Thyroid gland (tissue), 4 donors: ENCODE measurements at regions not wholly inside any gene's neighbourhood (a gene's known extent, or its start where the extent isn't known, plus 50 kb on each side); places are given as distances from the start of the nearest gene placed in this dataset.

Experiments used
- POLR2A ChIP-seq, 2 donors: fragments of 450-650 bp; IDR thresholded peaks; one replicate each; pipeline ENCODE4 v1.6.1; 2017; ENCODE audit warnings: antibody characterized with exemption in 2 of 2, mild to moderate bottlenecking in 2 of 2, moderate library complexity in 1 of 2
- TF ChIP-seq, protein P1 (sequence below), 6 experiments: fragments of 200-600 bp in 3 of 6; fragments of 450-650 bp in 3 of 6; sonication (generic) in 3 of 6; IDR thresholded peaks; one replicate each; pipeline ENCODE4 v1.5.1; 2016 to 2019; ENCODE audit warnings: antibody characterized with exemption in 6 of 6, mild to moderate bottlenecking in 2 of 6, inconsistent platforms in 1 of 6, moderate library complexity in 1 of 6

DNA sequence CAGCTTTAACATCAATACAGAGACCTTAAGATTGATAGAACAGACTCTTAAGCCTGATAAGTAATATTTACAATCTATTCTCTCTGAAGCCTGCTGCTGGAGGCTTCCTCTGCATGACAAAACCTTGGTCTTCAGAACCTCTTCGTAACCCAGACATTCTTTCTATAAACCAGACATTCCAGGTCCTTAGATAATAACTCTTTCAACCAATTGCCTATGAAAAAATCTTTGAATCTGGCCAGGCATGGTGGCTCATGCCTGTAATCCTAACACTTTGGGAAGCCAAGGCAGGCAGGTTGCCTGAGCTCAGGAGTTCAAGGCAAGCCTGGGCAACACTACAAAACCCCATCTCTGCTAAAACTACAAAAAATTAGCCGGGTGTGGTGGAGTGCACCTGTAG, 327.8 kb downstream of the ENC1 start:
- TF ChIP-seq, protein P1, sequence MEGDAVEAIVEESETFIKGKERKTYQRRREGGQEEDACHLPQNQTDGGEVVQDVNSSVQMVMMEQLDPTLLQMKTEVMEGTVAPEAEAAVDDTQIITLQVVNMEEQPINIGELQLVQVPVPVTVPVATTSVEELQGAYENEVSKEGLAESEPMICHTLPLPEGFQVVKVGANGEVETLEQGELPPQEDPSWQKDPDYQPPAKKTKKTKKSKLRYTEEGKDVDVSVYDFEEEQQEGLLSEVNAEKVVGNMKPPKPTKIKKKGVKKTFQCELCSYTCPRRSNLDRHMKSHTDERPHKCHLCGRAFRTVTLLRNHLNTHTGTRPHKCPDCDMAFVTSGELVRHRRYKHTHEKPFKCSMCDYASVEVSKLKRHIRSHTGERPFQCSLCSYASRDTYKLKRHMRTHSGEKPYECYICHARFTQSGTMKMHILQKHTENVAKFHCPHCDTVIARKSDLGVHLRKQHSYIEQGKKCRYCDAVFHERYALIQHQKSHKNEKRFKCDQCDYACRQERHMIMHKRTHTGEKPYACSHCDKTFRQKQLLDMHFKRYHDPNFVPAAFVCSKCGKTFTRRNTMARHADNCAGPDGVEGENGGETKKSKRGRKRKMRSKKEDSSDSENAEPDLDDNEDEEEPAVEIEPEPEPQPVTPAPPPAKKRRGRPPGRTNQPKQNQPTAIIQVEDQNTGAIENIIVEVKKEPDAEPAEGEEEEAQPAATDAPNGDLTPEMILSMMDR (IDR thresholded peaks at IDR 0.05): no peak
- no peak for TF ChIP-seq POLR2A (IDR thresholded peaks at IDR 0.05)
